GM19395 (cell line): ENCODE measurements at regions not wholly inside any gene's neighbourhood (a gene's known extent, or its start where the extent isn't known, plus 50 kb on each side); places are given as distances from the start of the nearest gene placed in this dataset.

Experiments
- ATAC-seq: cut with Tn5 transposase; IDR thresholded peaks from one replicate; pipeline ENCODE4 v1.9.1; 2021; ENCODE audit warnings: mild to moderate bottlenecking, moderate library complexity; ENCODE audit not compliant: unreplicated experiment

DNA sequence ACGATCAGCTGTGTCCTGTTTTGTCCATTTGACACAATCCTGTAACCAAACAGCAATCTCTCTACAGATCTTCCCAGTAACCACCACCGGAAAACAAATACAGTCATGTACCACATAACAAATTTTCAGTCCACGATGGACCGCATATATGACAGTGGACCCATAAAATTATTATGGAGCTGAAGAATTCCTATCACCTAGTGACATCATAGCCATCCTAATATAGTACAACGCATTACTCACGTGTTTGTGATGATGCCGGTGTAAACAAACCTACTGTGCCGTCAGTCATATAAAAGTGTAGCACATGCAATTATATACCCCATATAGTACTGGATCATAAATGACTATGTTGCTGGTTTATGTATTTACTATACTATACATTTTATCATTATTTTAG is 133.7 kb upstream of the EDNRA start:
- ATAC-seq: no peak

DNA sequence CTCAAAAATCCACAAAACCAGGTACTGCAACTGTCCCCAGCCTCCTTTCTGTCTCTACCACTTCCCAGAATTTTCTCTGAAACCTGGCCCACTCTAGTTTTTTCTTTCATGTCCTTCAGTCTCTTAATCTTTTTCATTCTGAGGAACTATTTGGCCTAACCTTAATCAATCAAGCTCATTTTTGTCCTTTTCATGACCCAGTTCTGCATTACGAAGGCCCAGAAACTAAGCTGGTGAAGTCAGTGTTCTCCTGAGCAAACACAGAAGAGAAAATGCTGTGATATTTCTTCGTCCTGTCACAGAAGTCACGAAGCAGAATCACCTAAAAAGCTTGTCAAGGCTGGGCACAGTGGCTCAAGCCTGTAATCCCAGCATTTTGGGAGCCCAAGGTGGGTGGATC is 131.7 kb upstream of the EDNRA start:
- ATAC-seq: no peak

DNA sequence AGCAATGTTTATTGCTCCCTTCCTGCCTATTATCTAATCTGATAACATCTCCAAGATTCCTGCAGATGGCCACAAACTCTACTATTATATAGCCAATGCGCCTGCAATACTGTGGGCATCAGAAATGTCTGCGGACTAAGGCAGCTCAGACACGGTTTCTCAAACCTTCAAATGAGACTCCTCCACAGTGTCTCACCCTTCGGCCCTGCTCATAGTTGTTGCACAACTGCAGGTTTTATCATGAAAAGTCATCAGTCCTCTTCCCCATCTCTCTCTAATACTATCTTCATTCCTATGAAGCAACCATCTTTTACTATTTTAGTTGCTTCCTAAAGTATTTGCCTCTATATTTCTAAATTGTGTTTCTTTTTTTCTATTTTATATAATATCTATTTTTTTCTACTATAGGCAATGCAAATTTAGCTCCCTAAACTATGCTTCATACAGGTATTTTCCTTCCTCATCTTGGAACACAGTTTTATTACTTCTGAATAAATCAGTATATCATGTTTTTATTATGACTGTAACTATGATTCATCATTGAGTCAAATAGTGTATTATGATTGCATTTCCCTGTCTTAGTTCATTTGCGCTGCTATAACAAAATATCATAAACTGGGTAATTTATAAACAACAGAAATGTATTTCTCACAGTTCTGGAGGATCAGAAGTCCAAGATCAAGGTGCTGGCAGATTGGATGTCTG is 129.7 kb upstream of the EDNRA start:
- ATAC-seq: no peak

DNA sequence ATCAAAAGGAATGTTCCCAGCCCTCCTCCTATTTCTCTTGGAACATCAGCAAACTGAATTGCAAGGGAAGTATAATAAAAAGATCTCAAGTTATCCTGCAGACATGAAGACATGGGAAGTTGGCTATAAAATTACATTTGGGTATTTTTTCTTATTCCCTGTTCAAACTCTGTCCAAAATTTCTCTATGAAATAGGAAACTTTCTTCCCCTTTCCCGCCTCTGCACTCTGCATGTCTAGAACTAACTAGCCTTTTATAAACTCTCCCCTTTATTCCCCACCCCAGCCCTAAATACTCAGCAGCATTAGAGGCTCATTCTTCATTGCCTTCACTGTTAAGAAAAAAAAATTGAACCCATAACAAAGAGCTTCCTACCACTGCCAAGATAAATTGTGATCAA is 126.7 kb upstream of the EDNRA start:
- ATAC-seq: no peak

DNA sequence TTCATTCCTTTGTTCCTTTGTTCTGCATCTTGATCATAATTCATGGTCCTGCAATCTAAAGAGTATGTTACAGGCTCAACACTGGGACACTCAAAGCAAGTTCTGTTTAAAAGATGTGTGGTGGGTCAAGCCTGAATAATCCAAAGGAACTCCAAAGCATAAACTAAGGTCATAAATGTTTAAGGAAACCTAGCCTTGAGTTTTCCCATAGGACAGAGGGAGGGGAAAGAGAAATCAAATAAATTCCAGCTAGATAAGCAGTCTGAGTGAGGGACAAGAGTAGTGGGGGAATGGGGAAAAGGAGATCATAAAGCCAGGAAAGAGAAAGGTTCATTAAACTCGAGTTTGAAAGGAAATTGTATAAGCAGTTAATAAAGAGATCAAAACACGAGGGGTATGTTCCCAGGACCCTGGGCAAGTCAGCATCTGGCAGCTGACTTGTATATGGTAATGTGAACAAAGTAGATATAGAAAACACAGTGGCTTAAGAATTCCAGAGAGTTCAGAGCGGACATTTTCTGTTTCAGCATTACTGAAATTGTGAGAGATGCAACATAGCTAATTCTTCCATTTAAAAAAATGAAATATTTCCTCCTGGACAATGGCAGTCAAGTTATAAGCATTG is 125.8 kb upstream of the EDNRA start:
- no peak for ATAC-seq

DNA sequence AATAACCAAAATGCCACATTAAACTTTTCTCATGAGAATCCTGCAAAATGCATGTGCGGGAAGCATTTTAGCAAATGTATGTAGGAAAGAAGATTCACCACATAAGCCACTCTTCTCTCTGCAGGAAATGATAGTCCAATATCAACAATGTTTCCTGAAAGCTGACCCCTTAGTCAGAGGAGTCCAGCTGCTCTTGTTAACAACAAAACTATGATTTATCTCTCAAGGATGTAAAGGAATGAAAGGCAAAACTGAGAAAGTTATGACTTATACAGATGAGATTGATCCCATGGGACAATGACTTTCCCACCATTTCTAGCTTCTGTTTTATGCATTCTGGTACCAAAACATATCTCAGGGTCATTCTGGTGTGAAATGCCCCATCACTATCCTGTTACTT is 125.0 kb upstream of the EDNRA start:
- ATAC-seq: no peak

DNA sequence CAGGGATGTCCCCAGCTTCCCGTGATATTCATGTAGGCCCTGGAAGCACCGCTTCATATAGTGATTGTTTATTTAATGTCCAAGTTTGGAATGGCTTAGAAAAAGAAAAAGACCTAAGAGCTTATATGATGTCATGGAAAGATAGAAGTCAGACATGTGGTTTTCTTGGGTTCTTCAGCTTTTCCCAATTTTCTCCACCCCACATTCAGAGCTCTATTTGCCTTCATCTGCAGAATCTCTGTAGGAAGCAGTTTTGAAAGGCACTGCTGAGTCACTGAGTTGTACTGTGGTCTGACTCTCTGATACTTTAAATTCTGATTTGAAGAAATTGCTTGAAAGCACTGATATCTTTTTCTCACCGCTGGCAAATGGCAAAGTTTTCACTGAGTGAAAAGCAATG is 120.6 kb upstream of the EDNRA start:
- no peak for ATAC-seq

DNA sequence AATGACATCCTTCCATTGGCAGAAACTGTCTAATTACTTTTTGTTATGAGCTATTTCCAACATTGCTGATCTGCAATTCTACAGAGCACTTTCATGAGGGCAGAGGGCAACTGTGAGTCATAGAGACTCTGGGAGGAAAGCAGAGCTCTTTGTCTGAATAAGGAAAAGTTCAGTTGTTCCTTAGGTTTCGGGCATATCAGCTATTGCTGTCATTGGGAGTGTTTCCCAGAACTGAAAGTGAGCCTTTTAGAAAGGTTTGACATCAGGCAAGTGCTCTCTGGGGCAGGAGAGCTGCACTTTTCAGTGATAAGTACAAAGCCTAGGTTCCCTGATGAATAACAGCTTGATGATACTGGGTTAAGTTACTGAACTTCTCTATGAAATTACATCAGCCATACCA is 119.2 kb upstream of the EDNRA start:
- ATAC-seq: no peak

DNA sequence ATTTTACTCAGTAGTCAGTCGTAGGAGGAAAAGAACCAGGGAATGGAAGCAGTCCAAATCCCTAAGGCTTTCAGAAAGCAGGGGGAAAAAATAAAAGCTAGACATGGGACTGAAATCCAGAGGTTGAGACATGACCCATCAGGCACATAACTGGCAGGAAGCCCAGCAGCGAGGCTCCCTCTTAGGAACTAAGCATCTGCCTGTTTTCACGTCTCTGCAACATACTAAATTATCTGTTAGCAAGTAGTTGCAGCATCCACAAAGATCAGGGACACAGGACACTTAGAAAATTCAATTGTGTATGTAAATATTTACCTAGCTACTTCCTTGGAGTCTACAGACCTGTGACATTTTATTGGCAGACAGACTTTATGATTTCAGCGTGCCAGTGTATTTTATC is 118.0 kb upstream of the EDNRA start:
- ATAC-seq: no peak

DNA sequence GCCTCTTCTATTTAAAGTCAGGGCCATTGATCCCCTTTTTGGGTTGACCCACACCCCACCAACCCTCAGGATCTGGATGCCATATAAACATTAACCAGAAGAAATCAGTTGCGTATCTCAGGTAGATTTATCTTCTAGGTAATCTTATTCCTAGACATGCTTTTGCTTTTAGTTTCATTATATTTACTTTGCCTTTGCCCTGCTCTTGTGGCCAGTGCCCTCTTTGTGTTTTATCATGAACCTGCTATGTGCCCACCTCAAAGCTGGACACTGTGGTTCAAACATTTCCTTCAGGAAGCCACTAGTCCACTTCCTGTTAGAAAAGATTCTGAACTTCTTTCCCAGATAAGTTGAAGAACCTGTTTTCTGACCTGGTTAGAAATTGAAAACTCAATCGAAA is 117.4 kb upstream of the EDNRA start:
- no peak for ATAC-seq

DNA sequence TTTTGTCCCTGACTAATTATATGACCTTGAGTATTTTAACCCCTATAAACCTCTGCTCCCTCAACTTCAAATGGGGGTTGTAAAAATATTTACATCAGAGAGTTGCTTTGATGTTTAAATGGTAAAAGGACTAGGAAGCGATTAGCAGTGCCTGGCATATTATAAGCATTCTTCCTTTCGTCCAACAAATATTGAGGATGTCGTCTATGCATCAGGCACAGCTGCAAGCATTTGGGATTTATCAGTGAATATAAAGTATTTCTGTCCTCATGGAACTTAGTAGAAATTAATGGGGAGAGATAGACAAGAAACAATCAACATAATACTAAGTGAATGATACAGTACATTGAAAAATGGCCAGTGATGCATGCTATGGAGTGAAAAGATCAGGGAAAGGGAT is 115.5 kb upstream of the EDNRA start:
- no peak for ATAC-seq

DNA sequence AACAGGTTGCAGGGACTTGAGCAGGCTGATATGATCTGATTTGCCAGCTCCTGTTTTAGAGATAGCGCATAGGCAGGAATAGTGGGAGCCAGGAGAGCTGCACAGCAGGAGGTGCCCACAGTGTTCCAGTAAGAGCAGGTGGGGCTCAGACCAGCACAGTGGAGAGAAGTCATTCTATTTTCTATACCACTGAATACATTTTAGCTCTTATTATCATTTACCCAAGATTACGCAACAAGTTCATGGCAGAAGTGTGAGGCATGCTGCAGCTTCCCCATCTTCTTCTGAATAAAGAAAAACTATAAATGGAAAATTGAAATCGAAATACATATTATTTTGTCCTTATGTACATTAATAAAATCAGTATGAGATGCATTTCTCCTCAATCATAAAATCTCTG is 114.7 kb upstream of the EDNRA start:
- no peak for ATAC-seq

DNA sequence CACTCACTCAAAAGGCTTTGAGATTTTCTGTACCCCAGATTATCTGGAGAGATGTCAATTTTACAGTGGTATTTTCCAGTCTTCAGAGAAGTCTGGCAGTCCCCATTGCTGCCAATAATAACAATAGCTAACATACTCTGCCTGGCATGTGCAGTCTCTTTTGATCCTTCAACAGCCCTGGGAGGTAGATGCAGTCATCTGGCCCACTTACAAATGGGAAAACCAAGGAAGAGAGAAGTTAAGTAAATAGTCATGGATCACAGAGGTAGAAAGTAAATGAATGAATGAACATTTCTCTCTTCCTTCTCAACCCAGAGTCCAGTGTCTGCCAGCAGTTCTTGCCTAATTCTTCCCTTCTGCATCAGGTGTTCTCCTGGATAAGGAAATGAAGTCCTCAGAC is 113.0 kb upstream of the EDNRA start:
- no peak for ATAC-seq

DNA sequence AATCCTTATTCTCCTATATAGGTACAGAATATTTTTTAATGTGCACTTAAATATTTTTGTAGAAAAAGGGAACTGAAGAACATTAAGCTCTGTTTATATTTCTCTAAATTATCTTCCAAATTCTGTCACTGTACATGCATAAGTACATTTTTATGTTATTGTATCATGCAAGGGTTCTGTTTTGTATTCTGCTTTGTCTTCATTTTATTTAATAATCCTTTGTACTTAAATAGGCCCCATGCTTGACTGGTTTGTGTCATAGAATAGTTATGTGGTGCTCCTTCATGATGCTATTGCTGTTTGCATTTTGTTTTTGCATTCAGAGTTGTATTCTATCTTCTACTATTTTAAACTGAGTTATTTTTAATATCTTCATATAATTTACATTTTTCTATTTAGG is 111.9 kb upstream of the EDNRA start:
- ATAC-seq: no peak

DNA sequence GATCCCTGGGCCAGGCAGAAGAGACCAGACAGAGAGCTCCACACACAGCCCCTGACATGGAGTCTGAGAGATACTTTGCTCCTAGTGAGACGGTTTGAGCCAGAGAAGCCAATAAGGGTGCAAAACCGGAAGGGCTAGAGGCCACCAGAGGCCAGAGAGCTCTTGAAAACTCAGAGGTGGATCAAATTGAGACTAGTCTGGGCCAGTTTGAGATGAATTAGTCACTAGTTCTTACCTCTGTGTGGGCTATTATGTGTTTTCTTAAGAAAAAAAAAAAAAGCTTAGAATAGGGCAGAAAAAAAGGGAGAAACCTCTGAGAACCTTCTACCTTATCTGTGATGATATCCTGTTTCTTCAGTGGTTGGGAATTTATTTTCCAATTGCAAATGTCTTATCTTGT is 110.4 kb upstream of the EDNRA start:
- no peak for ATAC-seq

DNA sequence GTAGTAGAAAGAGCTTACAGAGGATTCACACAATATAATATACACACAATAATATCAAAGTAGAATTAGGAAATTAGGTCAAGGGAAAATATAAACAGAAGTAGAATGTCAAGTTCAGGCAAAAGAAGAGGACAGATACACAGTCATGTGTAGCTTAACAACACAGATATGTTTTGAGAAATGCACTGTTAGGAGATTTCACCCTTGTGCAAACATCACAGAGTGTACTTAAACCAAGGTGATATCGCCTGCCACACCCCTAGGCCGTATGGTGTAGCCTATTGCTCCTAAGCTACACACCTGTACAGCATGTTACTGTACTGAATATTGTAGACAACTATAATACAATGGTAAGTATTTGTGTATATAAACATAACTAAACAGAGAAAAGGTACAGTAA is 110.0 kb upstream of the EDNRA start:
- no peak for ATAC-seq

DNA sequence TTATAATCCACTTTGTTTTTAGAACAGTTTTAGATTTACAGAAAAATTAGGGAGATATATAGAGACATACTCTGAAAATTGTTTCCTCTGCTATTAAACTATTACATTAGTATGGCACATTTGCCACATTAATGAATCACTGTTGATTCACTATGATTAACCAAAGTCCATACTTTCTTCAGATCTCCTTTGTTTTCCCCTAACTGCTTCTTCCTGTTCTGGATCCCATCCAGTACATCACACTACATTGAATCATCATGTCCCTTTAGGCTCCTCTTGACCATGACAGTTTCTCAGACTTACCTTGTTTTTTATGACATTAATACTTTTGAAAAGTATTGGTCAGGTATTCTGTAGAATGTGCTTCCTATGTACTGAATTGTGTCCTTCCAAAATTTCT is 109.2 kb upstream of the EDNRA start:
- no peak for ATAC-seq

DNA sequence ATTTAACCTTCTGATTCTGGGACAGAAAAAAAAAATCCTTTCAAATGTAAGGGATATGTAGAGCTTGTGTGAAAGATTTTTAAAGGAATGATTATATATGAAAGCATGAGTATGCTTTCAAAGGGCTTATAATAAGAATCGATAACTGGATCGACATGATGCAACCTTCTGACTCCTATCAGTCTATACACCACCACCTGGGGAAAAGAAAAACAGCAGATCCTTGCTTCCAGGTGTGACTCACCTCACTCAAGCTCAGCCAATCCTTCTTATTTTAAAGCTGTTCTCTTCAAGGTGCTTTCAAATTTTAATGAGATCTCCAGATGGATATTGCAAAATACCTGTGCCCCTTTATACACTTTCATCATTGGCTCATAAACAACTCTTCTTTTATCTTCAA is 102.1 kb upstream of the EDNRA start:
- no peak for ATAC-seq

DNA sequence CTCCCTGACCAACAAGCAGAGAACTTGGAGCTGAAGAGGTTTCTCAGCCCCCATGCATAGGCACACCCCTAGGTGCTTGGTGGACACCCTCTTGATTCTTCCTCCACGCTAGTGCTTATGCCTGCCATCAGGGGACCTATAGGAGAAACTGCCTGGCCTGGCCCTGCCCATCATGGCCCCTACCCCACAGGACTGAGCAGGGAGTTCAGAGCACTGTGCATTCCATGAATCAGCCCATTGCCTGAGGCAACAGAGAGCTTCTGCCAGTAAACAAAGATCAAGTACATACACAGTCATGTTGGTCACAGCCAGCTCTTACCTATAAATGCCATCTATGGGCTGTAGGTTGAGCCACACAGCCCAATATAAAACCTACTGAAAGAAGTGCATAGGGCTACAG is 99.1 kb upstream of the EDNRA start:
- ATAC-seq: no peak

DNA sequence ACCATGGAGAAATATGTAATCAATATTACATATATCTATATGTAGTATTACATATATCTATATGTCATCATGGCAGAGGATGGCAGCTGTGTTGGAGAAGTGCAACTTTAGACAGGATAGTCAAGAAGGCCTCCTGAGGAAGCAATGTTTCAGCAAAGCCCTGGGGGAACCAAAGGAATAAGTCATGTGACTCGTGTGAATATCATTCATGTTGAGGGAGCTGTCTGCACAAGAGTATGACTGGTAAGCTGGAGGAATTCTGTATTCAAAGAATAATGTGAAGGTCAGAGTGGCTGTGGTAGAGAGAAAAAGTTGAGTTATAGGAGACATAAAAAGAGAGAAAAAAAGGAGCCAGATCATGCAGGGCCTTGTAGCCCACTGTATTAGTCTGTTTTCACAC is 92.9 kb upstream of the EDNRA start:
- no peak for ATAC-seq

DNA sequence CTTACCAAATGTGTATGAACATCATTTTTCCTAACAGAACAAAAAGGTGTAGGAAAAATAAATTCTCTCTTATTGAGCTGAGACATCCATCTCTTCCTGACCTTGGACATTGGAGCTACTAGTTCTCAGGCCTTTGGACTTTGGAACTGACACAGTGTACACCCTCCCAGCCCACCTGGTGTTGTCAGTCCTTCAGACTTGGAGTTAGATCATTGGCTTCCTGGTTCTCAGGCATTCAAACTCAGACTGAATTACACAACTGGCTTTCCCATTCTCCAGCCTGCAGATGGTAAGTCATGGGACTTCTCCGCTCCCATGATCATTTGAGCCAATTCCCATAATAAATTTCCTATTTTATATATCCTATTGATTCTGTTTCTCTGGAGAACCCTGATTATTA is 84.8 kb upstream of the EDNRA start:
- no peak for ATAC-seq

DNA sequence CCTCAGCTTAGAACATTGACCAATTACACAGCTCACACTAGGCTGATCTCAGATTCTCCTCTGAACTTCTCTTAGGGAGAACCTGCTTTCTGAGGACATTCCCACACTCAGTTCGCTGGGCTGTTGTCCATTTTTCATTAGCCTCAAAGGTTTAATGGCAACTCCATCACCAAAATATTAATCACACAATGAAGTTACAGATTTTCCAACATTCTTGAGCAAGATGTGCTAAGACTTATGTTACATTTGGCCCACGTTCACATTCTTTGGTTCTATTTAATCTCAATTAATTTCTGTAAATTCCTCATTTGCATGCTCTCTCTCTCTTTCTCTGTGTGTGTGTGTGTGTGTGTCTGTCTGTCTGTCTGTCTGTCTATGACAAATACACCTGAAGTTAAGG is 82.3 kb upstream of the EDNRA start:
- no peak for ATAC-seq

DNA sequence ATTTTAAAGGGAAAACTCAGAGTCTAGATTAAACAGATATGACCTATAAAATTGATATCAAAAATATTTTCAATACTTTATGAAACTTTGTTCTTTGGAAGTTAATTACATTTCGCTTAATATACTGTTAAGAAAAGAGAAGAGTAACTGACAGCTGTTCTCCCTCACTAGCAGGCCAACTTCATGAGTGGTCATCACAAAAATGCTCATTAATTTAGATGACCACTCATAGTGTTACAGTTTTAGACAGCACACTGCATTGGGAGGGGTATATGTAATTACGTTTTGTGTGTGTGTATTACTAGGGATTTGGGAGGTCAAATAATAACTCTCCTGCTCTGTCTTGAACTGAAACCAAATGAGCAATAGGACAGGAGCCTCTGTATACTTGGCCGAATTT is 80.2 kb upstream of the EDNRA start:
- ATAC-seq: no peak
